Femur (tissue), 1 donor: ENCODE measurements at regions not wholly inside any gene's neighbourhood (a gene's known extent, or its start where the extent isn't known, plus 50 kb on each side); places are given as distances from the start of the nearest gene placed in this dataset.
"Not testable (repeated sequence)": the region's sequence is repeated elsewhere in the genome, so short reads cannot be mapped to it uniquely, and the experiment has no call there.

ENCODE experiments used
- DNase-seq: peaks from one replicate; pipeline ENCODE4 v3.0.0-alpha.2; 2017

GRCh38 chr4:187070740-187071139 lies 347.1 kb upstream of the FAT1 start:
- no peak for DNase-seq

DNA sequence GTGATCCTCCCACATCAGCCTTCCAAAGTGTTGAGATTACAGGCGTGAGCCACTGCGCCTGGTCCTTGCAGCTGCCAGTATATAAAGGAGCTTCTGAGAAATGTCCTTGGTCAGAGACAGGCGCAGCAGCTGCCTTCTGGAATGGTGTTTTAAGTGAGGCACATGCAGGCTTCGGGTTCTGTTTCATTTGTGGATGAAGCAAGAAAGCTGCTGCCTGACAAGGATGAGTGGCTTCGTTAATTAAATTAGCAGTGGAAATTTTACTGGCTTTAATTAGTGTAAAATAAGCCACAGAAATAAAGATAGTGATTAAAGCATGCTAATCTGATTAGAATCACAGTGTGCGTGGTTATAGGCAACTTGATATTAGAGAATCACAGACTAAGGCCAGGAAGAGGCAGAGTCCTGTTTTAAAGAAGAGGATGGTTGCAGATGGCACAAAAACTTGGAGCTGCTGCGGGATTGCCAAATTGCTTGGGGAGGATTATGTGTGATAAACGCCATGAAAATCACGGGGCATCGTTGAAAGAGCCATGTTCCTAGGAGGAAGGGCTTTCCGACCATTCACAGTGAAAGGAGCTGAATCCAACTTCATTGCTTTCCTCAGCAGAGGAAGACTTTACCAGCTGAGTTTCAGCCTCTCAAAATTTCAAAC lies 348.4 kb upstream of the FAT1 start:
- DNase-seq: peak; percentile 57

DNA sequence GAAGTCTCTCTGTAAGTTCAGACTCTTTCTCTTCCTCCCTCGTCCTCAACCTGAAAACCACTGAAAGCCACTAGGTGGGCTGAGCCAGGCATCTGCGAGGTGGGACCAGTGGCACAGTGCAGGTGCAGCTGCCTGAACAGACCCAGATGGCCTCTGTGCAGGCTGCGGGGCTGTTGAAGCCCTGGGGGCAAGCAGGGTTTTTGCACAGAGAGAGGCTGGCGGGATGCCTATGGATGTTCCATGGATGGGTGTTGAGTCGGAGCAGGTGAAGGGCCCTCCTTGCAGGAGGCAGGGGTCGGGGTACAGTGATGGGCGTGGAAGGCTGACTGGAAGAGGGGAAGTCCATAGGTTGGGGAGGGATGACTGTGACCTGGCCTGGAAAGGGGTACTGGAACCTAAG lies 350.2 kb upstream of the FAT1 start:
- no peak for DNase-seq

- DNase-seq: no peak
Measured at GRCh38 chr4:187075514-187075913, 351.9 kb upstream of the FAT1 start.

GRCh38 chr4:187077744-187078401 lies 354.2 kb upstream of the FAT1 start:
- no peak for DNase-seq

DNA sequence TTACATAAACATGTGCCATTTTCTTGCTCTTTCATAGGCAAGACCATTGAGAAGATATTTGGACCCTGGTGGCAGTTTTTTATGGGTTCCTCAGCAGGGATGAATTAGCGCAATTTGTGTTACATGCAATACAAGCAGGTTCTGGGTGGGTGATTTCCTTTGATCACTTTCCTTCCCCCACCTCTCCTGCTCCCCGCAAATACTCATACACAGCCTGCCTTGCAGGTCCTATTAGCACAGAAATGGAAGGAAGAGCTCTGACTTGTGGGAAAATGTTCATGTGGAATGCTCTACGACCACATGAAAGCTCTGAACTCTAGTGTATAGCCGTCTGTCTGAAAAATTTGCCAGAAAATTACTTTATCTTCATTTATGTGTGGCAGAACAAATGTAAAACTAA lies 361.0 kb upstream of the FAT1 start:
- DNase-seq: no peak

GRCh38 chr4:187085339-187085738 lies 361.7 kb upstream of the FAT1 start:
- DNase-seq: no peak

GRCh38 chr4:187086151-187086550 lies 362.5 kb upstream of the FAT1 start:
- no peak for DNase-seq

GRCh38 chr4:187088070-187088799 lies 364.6 kb upstream of the FAT1 start:
- no peak for DNase-seq

- DNase-seq: no peak
Measured at GRCh38 chr4:187090401-187090800, 366.7 kb upstream of the FAT1 start.

DNA sequence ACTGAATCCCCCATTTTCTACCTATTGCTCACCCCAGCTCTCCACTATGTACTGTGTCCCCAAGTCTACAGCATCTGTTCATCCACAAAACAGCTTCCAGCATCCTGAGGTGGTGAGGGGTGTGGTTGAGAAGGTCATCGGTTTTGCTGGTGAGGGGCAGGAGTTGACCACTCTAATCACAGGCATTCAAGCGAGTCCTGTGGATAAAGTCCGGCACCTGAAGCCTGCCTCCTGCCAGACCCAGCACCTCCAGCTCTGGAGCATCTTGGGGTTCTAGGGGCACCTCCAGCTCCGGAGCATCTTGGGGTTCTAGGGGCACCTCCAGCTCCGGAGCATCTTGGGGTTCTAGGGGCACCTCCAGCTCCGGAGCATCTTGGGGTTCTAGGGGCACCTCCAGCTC lies 367.2 kb upstream of the FAT1 start:
- not testable (repeated sequence) for DNase-seq

GRCh38 chr4:187094144-187094543 lies 370.5 kb upstream of the FAT1 start:
- DNase-seq: no peak

DNA sequence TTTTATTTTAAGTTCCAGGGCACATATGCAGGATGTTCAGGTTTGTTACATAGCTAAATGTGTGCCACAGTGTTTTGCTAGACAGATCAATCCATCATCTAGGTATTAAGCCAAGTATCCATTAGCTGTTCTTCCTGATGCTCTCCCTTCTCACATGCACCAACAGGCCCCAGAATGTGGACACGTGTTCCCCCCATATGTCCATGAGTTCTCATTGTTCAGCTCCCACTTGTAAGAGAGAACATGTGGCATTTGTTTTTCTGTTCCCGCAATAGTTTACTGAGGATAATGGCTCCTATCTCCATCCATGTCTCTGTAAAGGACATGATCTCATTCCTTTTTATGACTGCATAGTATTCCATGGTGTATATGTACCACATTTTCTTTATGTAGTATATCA lies 374.8 kb upstream of the FAT1 start:
- DNase-seq: no peak

GRCh38 chr4:187103351-187103750 lies 379.7 kb upstream of the FAT1 start:
- no peak for DNase-seq

GRCh38 chr4:187108845-187109244 lies 385.2 kb upstream of the FAT1 start:
- no peak for DNase-seq

GRCh38 chr4:187109636-187110035 lies 386.0 kb upstream of the FAT1 start:
- no peak for DNase-seq

GRCh38 chr4:187118166-187118565 lies 394.5 kb upstream of the FAT1 start:
- DNase-seq: no peak

DNA sequence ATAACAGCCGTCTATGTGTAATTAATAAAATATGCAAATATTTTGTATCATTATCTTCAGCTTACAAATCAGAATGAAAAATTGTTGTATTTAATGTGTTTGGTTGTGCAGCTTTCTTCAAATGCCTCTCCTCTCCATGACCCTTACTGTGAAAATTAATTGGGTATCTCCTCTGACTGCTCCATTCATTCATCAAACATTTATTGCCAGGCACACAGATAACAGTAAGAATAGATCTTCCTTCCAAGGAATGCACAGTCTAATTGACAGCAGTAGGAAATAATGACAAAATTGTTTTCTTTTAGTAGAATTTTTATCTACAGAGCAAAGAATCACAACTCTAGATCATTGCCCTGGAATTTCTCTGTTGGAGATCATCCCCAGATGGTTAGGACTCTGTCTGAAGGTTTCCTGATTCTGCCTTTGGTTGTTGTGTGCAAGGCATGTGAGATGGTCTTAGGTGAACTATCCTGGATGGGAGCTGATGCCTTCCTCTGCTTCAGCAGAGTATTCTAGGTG lies 395.0 kb upstream of the FAT1 start:
- DNase-seq: no peak

- peak; percentile 79 for DNase-seq
Measured at GRCh38 chr4:187124331-187124730, 400.7 kb upstream of the FAT1 start.

- DNase-seq: no peak
Measured at GRCh38 chr4:187125062-187125461, 401.4 kb upstream of the FAT1 start.

DNA sequence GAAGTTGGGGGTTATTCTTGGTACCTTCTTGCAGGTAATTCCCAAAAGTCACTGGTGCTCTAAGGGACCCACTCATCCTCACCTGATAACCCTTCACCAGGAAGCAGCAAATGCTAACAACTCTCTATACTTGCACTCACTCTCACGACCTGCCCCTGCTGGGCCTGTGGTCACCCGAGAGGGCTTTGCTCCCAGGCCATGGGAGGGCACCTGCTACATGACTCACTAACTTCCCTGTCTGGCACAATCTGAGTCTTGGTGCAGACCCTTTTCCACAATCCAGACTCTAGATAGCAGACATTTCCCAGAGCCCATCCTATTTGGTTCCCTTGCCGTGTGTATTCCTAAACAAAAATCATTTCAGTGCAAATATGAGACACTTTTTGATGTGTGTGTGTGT lies 403.8 kb upstream of the FAT1 start:
- DNase-seq: no peak

DNA sequence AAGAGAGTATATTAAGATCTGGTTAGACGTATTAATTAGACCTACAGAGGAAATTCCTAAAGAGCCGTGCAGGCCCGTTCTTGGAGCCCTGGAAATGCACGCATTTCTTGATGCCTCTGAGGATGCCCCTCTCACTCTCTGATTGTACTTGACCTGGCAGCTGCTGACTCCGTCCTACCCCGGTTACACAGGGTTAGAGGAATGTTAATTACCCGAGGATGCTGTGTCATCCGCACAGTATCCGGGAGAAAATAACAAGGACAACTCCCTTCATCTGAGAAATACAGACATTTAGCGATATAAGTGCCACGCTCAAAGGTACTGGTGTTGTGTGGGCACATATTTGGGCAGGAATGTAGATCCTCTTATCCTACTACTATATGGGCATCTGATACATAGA lies 404.6 kb upstream of the FAT1 start:
- DNase-seq: no peak

DNA sequence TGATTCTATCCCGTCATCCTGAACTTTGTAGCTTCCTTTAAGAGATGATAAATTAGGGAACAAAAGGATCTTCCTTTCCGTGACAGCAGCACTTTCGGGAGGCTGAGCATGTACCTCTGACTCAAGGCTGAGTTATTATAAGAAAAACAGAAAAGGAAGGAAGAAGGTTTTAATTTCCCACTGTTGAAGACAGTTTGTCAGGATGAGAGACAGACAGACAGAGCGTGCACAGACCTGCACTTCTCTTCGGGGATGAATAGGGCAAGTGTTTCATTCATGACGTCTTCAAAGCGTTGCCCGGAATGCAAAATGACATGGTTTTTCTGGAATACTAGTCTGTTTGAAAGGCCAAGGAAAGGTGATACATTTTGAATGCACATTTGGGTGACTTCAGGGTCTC lies 405.3 kb upstream of the FAT1 start:
- no peak for DNase-seq

DNA sequence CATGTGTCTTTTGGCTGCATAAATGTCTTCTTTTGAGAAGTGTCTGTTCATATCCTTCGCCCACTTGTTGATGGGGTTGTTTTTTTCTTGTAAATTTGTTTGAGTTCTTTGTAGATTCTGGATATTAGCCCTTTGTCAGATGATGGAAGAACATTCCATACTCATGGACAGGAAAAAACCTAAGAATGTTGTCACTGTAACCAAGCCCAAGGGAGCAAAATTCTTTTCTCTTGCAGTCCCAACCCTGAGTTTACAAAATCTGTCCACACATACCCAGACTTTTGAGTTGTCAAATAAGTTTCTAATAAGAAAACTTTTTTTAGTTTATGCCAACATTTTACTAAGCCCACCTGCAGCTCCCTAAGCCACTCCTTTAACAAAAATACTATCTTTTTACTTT lies 408.2 kb upstream of the FAT1 start:
- not testable (repeated sequence) for DNase-seq
